ENCODE measurements at regions not wholly inside any gene's neighbourhood (a gene's known extent, or its start where the extent isn't known, plus 50 kb on each side); places are given as distances from the start of the nearest gene placed in this dataset.
A peak's percentile ranks its signal among the peaks of the same experiment; 100 is the strongest.

DNA sequence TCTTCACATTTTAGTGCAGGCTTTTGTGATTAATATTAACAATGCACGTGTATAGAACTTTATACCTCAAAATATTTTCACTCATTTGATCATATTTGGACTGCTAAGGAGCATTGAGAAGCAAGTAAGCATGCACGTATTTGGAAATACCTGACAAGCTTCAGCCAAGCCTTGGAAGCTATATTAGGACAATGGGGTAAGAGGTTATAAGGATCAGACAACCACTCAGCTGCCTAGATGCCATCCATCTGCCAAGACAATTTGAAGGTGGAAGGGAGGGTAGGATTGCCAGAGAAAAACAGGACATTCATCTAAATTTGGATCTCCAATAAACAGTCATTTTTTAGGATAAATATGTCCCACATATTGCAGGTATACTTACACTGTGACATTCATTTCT is 394.9 kb upstream of the CFAP20DC start:
- Histone ChIP-seq H3K4me3 (no peak overlapping the region), H3K9me3 (no peaks in the 10 kb centered on the region), H3K4me1 (ENCODE audit: low read depth) (no peaks in the 10 kb centered on the region), H3K36me3 (ENCODE audit: low read depth) (no peaks in the 10 kb centered on the region)
- no peak for TF ChIP-seq CTCF (IDR thresholded peaks at IDR 0.05)
- intact Hi-C loops (cut with DNase I, micrococcal nuclease), result no loop called here
- ATAC-seq (no peak), DNase-seq (no peak)

- no peak for TF ChIP-seq CTCF (IDR thresholded peaks at IDR 0.05)
- H3K9me3 ChIP-seq, result no peaks in the 10 kb centered on the region
- ATAC-seq (peak; percentile 62), DNase-seq (no peak)
- intact Hi-C loops (cut with DNase I, micrococcal nuclease), result no loop called here
- no peaks in the 10 kb centered on the region for H3K4me1 ChIP-seq (ENCODE audit: low read depth)
- no peak overlapping the region for H3K4me3 ChIP-seq
- no peaks in the 10 kb centered on the region for H3K36me3 ChIP-seq (ENCODE audit: low read depth)
These were observed 394.5 kb upstream of the CFAP20DC start for GRCh38 chr3:59444294-59444671.

DNA sequence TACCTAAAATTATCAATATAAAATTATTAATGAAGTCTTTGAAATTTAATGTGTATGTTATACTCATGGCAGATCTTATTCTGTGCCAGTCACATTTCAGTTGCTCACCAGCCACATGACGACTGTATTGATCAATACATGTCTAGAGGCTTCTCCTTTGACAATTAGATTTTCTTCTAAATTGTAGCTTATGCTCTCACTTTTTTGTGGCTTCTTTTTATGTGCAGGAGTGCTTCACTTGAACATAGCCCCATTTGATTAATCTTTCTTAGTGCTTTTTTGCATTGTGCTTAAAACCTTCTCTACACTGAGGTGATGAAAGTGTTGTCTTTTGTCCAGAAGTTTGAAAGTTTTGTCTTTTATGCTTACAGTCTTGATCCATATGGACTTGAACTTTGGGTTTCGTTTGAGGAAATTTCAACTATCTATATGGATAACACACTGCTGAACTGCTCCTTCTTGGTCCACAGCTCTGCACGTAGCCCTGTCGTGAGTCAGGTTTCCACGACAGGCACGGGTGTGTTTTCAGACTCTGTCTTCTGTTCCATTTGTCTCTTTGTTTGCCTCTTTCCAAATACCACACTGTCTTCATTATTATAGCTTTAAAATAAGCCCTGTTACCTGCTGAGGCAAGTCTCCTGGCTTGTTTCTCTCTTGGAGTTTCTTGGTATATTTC is 393.9 kb upstream of the CFAP20DC start:
- no peaks in the 10 kb centered on the region for H3K36me3 ChIP-seq (ENCODE audit: low read depth)
- ATAC-seq, result no peak
- no peak for TF ChIP-seq CTCF (IDR thresholded peaks at IDR 0.05)
- no peaks in the 10 kb centered on the region for H3K9me3 ChIP-seq
- no peaks in the 10 kb centered on the region for H3K4me1 ChIP-seq (ENCODE audit: low read depth)
- DNase-seq, result no peak
- H3K4me3 ChIP-seq, result no peak overlapping the region
- intact Hi-C loops (cut with DNase I, micrococcal nuclease), result no loop called here

DNA sequence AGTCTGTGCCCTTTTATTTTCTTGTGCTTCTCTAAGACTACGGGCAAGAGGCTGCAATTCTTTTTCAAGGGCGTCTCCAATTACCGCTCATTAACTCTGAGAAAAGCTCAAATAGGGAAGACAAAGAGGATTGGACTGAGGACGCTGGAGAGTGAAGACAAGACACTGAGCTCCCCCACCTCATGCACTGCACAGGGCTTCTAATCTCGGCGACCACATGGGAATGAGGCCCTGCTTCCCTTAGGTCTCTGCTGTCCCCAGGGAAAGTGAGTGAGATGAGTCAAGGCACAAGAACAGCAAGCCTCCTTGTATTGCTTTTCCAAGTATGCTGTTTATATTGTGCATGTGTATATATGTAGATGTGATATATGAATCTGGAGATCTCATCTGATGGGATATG is 392.2 kb upstream of the CFAP20DC start:
- no peak overlapping the region for H3K4me3 ChIP-seq
- ATAC-seq (no peak), DNase-seq (no peak)
- TF ChIP-seq CTCF (IDR thresholded peaks at IDR 0.05), result no peak
- H3K4me1 ChIP-seq (ENCODE audit: low read depth), result no peaks in the 10 kb centered on the region
- intact Hi-C loops (cut with DNase I, micrococcal nuclease), result no loop called here
- H3K36me3 ChIP-seq (ENCODE audit: low read depth), result no peaks in the 10 kb centered on the region
- H3K9me3 ChIP-seq, result no peaks in the 10 kb centered on the region

DNA sequence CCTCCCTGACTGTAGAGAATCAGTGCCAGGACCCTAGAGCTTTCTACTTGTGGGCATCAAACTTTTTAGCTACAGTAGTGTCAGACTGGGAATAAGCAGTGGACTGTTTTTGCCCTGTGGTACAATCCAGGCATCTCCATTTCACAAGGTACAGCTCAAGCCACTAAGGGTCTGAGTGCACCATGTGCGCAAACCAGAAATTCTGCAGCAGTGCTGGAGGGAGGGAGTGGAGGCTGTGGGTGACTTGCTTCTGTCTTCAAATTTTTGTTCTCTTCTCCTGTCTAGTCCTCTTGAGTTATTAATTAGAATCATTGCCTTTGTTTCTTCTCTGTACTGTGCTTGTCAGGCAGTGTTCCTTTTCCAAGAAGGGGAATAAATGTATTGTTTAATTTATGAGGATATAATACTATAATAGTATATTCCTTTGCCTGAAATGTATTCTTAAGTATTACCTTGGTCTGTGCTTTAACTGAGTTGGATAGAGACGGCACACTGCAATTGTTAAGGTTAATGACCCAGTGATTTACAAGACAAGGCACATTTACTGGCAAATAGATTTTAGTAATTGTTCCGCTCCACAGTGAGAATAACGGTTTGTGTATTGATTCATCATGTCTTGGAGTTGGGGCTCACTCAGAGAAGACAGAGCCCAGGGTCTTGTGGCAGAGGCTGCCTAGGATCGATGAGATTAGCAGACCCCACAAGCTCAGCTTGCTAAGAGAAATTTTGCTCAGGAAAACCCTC is 390.6 kb upstream of the CFAP20DC start:
- intact Hi-C loops (cut with DNase I, micrococcal nuclease), result no loop called here
- H3K36me3 ChIP-seq (ENCODE audit: low read depth), result no peaks in the 10 kb centered on the region
- no peaks in the 10 kb centered on the region for H3K9me3 ChIP-seq
- H3K4me1 ChIP-seq (ENCODE audit: low read depth), result no peaks in the 10 kb centered on the region
- ATAC-seq (no peak), DNase-seq (no peak)
- TF ChIP-seq CTCF (IDR thresholded peaks at IDR 0.05), result no peak
- H3K4me3 ChIP-seq, result no peak overlapping the region

Data from mucosa of descending colon (tissue), 3 donors.